ENCODE measurements at regions not wholly inside any gene's neighbourhood (a gene's known extent, or its start where the extent isn't known, plus 50 kb on each side); places are given as distances from the start of the nearest gene placed in this dataset.

DNA sequence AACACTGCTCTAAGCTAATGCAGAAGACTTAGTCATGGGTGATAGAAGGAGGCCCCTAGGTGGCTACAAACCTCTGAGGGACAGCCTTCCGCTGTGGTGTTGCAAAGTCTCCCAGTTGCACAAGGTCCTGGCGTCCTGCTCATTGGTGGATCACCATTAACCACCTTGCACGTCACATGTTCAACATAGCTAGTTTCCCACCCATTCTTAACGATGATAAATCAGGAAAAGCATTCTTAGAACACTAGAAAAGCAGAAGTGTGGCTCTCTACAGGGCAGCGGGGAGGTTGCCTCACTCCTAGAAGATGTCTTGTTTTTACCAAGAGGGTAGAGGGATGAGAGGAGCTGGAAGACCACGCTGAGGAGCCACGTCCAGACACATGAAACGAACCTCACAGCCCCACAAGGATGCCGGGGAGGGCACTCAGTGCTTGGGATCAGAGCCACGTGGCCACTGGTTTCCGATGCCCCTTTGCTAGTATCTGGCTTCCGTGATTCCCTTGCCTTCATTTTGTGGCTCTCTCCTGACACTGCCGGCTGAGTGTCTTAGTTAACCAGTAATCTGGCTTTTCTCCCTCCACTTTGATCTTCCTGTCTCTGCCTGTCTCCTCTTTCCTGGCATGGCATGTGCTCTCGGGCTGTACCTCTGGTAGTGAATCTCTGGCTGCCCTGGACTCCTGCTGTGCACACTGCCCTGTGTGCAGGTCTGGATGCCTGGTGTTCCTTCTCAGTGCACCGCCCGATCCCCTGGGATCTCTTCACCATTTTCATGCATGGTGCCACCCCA, 91.4 kb upstream of the NEDD9 start (continued):
- TF ChIP-seq CCDC6 (CRISPR knock-in tag; IDR thresholded peaks at IDR 0.05) (peak; percentile 90; the same call in 1 of the 2 replicates), ZNF160 (CRISPR knock-in tag; IDR thresholded peaks at IDR 0.05) (0 out of 2 replicates have a peak, but pooled peaks have one; percentile 84), ZSCAN22 (CRISPR knock-in tag; IDR thresholded peaks at IDR 0.05) (no peak), ARID2 (CRISPR knock-in tag; IDR thresholded peaks at IDR 0.05; ENCODE audit: borderline replicate concordance) (peak; percentile 99), SMAD1 (CRISPR knock-in tag; IDR thresholded peaks at IDR 0.05; ENCODE audit: borderline replicate concordance, low read depth) (no peak), RFX3 (CRISPR knock-in tag; IDR thresholded peaks at IDR 0.05) (no peak), FOXA1 (IDR thresholded peaks at IDR 0.05) (no peak), FOXA1 (CRISPR knock-in tag; IDR thresholded peaks at IDR 0.05) (no peak), SP140L (CRISPR knock-in tag; IDR thresholded peaks at IDR 0.05; ENCODE audit: borderline replicate concordance) (no peak), ISX (CRISPR knock-in tag; conservative IDR thresholded peaks at IDR 0.05) (0 out of 2 replicates have a peak, but pooled peaks have one; percentile 62), SP4 (CRISPR knock-in tag; IDR thresholded peaks at IDR 0.05) (peak; percentile 90; the same call in 1 of the 2 replicates), TMF1 (CRISPR knock-in tag; IDR thresholded peaks at IDR 0.05; ENCODE audit: low read depth) (no peak), MATR3 (CRISPR knock-in tag; IDR thresholded peaks at IDR 0.05) (no peak), SAFB2 (CRISPR knock-in tag; IDR thresholded peaks at IDR 0.05; ENCODE audit: borderline replicate concordance, low read depth) (no peak)
- TF ChIP-seq, protein P1, sequence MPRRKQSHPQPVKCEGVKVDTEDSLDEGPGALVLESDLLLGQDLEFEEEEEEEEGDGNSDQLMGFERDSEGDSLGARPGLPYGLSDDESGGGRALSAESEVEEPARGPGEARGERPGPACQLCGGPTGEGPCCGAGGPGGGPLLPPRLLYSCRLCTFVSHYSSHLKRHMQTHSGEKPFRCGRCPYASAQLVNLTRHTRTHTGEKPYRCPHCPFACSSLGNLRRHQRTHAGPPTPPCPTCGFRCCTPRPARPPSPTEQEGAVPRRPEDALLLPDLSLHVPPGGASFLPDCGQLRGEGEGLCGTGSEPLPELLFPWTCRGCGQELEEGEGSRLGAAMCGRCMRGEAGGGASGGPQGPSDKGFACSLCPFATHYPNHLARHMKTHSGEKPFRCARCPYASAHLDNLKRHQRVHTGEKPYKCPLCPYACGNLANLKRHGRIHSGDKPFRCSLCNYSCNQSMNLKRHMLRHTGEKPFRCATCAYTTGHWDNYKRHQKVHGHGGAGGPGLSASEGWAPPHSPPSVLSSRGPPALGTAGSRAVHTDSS (CRISPR knock-in tag; conservative IDR thresholded peaks at IDR 0.05) = no peak
- TF ChIP-seq, protein P2, sequence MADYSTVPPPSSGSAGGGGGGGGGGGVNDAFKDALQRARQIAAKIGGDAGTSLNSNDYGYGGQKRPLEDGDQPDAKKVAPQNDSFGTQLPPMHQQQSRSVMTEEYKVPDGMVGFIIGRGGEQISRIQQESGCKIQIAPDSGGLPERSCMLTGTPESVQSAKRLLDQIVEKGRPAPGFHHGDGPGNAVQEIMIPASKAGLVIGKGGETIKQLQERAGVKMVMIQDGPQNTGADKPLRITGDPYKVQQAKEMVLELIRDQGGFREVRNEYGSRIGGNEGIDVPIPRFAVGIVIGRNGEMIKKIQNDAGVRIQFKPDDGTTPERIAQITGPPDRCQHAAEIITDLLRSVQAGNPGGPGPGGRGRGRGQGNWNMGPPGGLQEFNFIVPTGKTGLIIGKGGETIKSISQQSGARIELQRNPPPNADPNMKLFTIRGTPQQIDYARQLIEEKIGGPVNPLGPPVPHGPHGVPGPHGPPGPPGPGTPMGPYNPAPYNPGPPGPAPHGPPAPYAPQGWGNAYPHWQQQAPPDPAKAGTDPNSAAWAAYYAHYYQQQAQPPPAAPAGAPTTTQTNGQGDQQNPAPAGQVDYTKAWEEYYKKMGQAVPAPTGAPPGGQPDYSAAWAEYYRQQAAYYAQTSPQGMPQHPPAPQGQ (CRISPR knock-in tag; IDR thresholded peaks at IDR 0.05; ENCODE audit: borderline replicate concordance) = no peak
- TF ChIP-seq, protein P3, sequence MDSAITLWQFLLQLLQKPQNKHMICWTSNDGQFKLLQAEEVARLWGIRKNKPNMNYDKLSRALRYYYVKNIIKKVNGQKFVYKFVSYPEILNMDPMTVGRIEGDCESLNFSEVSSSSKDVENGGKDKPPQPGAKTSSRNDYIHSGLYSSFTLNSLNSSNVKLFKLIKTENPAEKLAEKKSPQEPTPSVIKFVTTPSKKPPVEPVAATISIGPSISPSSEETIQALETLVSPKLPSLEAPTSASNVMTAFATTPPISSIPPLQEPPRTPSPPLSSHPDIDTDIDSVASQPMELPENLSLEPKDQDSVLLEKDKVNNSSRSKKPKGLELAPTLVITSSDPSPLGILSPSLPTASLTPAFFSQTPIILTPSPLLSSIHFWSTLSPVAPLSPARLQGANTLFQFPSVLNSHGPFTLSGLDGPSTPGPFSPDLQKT (CRISPR knock-in tag; IDR thresholded peaks at IDR 0.05; ENCODE audit: borderline replicate concordance) = no peak
- TF ChIP-seq, protein P4, sequence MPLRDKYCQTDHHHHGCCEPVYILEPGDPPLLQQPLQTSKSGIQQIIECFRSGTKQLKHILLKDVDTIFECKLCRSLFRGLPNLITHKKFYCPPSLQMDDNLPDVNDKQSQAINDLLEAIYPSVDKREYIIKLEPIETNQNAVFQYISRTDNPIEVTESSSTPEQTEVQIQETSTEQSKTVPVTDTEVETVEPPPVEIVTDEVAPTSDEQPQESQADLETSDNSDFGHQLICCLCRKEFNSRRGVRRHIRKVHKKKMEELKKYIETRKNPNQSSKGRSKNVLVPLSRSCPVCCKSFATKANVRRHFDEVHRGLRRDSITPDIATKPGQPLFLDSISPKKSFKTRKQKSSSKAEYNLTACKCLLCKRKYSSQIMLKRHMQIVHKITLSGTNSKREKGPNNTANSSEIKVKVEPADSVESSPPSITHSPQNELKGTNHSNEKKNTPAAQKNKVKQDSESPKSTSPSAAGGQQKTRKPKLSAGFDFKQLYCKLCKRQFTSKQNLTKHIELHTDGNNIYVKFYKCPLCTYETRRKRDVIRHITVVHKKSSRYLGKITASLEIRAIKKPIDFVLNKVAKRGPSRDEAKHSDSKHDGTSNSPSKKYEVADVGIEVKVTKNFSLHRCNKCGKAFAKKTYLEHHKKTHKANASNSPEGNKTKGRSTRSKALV (CRISPR knock-in tag; IDR thresholded peaks at IDR 0.05) = peak; percentile 85
- TF ChIP-seq, protein P5, sequence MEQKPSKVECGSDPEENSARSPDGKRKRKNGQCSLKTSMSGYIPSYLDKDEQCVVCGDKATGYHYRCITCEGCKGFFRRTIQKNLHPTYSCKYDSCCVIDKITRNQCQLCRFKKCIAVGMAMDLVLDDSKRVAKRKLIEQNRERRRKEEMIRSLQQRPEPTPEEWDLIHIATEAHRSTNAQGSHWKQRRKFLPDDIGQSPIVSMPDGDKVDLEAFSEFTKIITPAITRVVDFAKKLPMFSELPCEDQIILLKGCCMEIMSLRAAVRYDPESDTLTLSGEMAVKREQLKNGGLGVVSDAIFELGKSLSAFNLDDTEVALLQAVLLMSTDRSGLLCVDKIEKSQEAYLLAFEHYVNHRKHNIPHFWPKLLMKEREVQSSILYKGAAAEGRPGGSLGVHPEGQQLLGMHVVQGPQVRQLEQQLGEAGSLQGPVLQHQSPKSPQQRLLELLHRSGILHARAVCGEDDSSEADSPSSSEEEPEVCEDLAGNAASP (CRISPR knock-in tag; IDR thresholded peaks at IDR 0.05; ENCODE audit: borderline replicate concordance) = peak; percentile 55; the same call in 1 of the 2 replicates

All from HepG2 (cell line).